D721Med (cell line): ENCODE measurements at regions not wholly inside any gene's neighbourhood (a gene's known extent, or its start where the extent isn't known, plus 50 kb on each side); places are given as distances from the start of the nearest gene placed in this dataset.
"Not testable (repeated sequence)": the region's sequence is repeated elsewhere in the genome, so short reads cannot be mapped to it uniquely, and the experiment has no call there.

Experiments
- DNase-seq: peaks from one replicate; pipeline ENCODE4 v3.0.0; 2011; ENCODE audit warnings: low spot score; ENCODE audit not compliant: insufficient read length
- FAIRE-seq: peaks from 2 replicates; lab custom pipeline; 2011; peaks lifted over from hg19 to GRCh38; lab: Jason Lieb, UNC
- TF ChIP-seq, protein P1 (sequence below): IDR thresholded peaks from 2 replicates; pipeline ENCODE4 v1.5.1; 2012; ENCODE audit warnings: mild to moderate bottlenecking, control low read depth; ENCODE audit not compliant: insufficient read depth; ENCODE audit errors: missing control alignments

DNA sequence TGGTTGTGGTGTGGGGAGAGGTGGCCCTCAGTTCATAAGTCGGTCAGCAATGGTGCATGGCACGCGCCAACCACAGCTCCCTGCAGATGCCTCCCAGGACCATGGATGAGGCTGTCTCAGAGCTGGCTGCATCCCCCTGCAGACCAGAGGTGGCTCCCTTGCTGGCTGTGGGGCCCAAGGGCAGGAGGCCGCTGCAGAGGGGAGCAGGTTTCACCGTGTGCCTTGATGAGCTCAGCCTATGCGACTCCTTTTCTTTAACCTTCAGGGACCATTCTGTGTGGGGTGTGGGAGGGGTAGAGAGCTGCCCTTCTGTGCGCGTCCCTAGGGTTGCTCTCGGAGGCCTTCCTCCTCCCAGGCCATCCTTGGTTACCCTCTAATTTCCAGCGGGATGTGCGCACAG, 152.4 kb downstream of the ACTR3B start:
- TF ChIP-seq, protein P1, sequence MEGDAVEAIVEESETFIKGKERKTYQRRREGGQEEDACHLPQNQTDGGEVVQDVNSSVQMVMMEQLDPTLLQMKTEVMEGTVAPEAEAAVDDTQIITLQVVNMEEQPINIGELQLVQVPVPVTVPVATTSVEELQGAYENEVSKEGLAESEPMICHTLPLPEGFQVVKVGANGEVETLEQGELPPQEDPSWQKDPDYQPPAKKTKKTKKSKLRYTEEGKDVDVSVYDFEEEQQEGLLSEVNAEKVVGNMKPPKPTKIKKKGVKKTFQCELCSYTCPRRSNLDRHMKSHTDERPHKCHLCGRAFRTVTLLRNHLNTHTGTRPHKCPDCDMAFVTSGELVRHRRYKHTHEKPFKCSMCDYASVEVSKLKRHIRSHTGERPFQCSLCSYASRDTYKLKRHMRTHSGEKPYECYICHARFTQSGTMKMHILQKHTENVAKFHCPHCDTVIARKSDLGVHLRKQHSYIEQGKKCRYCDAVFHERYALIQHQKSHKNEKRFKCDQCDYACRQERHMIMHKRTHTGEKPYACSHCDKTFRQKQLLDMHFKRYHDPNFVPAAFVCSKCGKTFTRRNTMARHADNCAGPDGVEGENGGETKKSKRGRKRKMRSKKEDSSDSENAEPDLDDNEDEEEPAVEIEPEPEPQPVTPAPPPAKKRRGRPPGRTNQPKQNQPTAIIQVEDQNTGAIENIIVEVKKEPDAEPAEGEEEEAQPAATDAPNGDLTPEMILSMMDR, result no peak
- DNase-seq (no peak), FAIRE-seq (no peak)

DNA sequence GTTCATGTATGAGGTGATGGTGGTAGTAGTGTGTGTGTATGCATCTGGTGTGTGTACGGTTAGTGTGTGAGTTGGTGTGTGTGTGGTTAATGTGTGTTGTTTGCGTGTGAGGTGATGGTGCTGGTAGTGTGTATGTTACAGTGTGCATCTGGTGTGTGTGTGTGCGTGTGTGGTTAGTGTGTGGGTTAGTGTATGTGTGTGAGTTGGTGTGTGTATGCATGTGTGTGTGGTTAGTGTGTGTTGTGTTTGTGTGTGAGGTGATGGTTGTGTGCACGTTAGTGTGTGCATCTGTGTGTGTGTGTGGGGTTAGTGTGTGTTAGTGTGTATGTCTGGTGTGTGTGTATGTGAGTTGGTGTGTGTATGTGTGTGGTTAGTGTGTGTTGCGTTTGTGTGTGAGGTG, 153.0 kb downstream of the ACTR3B start:
- DNase-seq (no peak), FAIRE-seq (no peak)
- TF ChIP-seq, protein P1, result no peak

DNA sequence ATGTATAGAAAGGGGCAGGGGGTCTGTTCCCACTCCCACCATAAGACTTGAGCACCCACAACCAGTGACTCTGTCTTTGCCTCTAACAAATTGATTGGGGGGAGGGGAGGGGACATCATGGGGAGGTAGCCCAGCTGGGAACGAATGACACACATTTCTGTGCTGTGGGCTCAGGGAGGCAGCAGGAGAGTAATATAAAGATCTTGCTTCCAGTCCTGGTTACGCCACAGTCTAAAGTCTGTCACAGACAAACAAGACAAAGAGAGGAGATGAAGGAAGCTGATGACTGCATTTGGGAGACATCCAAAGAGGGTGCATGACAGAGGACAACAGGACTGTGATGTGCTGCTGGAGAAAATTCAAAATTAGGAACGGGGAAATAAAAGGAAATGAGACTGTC, 153.9 kb downstream of the ACTR3B start:
- FAIRE-seq (no peak), DNase-seq (no peak)
- TF ChIP-seq, protein P1, result no peak

DNA sequence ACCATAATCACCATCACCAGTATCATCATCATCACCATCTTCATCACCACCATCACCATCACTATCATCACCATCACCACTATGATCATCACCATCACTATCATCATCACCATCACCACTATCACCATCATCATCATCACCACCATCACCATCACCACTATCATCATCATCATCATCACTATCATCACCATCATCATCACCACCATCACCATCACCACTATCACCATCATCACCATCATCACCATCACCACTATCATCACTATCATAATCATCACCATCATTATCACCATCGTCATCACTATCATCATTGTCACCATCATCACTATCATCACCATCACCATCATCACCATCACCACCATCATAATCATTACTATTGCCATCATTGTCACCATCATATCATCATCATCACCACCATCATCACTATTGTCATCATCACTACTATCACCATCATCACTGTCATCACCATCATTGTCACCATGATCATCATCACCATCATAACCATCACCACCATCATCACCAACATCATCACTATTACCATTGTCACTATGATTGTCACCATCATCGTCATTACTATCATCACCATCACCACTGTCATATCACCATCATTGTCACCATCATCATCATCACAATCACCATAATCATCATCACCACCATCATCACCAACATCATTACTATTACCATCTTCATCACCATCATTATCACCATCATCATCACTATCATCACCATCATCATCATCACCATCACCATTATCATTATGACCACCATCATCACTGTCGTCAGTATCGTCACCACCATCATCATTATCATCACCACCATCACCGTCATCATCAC, 154.7 kb downstream of the ACTR3B start:
- FAIRE-seq, result peak; percentile 51

DNA sequence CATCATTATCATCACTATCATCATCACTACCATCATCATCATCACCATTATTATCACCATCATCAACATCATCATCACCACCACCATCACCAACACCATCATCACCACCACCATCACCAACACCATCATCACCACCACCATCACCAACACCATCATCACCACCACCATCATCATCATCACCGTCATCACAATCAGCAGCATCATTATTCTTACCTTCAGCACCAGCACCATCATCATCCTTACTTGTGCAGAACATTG, 155.2 kb downstream of the ACTR3B start:
- DNase-seq, FAIRE-seq: not testable (repeated sequence)

More for the DNA sequence above, 154.7 kb downstream of the ACTR3B start:
- no peak for DNase-seq
- TF ChIP-seq, protein P1, result no peak

DNA sequence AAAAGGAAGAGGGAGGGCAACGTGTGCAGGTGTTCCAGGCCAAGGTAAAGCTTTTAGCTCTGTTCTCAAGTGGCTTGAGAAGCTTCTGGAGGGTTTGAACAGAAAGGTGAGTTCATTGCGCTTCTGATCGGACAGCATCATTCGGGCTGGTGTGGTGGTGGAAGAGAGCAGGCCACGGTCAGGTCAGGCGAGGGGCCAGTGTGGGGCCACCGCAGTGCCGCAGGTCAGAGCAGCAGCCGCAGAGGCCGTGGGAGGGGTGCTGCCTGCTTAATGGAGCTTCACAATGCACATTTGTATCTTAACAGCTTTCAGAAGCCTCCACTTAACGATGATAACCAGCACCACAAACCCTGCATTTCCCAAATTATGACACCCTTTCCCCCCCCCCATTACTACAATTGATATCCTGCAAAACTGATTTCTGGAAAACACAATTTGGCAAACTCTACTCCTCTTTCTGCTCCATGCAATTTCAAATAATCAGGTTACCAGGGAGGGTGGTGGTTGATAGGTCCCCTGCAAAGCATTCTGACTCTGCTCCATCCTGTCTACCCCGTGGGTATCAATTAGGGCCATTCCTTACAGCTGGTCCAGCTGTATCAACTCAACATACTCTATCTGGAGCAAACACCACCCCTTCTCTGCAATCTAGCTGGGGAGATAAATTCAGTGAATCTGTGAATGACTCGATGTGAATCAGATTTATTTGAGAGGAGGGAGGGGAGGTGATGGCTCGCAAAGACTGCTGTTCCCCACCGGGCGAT, 162.9 kb downstream of the ACTR3B start:
- TF ChIP-seq, protein P1, result no peak
- DNase-seq (no peak), FAIRE-seq (no peak)

DNA sequence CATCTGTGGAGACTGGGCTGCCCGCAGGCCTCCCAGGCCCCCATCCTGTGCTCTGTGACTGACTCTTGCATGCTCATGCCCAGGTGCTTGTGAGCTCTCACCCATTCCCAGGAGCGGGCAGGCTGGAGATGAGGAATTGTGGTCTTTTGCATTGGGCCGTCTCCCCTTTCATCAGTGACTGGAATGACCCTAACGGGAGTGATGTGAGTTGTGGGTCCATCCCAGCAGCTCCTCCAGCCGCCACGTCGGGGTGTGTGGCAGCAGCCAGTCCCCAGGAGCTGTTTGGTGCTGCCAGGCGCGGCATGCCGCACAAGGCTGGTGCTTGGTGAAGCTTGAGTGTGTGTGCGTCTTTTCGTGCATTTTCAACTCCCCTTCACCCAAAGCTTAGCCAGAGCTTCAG, 164.2 kb downstream of the ACTR3B start:
- TF ChIP-seq, protein P1, result no peak
- FAIRE-seq (no peak), DNase-seq (no peak)
